ENCODE measurements at regions not wholly inside any gene's neighbourhood (a gene's known extent, or its start where the extent isn't known, plus 50 kb on each side); places are given as distances from the start of the nearest gene placed in this dataset.
"Not testable (repeated sequence)": the region's sequence is repeated elsewhere in the genome, so short reads cannot be mapped to it uniquely, and the experiment has no call there.

DNA sequence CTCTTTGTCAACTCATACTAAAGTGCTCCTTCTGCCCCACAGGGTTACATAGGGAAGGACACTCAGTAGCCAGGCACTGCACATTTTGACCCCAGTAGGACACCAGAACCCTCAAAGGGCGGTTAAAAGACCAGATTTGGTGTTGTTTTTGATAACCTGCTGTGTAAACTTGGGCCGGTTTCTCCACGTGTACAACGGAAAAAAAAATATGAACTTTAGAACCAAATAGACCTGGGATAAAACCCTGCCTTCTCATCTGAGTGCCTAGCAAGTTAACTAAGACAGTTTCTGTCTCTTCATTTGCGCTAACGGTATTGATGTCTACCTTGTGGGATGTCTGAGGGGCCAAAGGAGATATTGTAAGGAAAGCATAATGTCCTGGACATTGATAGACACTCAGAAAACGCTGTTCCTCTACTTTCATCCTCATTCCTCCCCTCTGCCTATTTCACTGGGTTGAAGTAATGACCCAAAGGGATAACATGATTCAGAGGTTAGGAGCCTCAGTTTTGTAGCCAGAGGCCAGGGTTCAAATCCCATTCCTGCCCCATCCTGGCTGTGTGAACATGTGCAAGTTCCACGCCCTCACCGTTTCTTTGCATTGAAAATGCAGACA lies 155.9 kb upstream of the LPP start:
- DNase-seq (ENCODE audit: low spot score), result no peak

- no peak for DNase-seq (ENCODE audit: low spot score)
Measured at GRCh38 chr3:187998611-187999010, 155.3 kb upstream of the LPP start.

GRCh38 chr3:187999821-188000220 lies 154.1 kb upstream of the LPP start:
- DNase-seq (ENCODE audit: low spot score), result peak; percentile 84

DNA sequence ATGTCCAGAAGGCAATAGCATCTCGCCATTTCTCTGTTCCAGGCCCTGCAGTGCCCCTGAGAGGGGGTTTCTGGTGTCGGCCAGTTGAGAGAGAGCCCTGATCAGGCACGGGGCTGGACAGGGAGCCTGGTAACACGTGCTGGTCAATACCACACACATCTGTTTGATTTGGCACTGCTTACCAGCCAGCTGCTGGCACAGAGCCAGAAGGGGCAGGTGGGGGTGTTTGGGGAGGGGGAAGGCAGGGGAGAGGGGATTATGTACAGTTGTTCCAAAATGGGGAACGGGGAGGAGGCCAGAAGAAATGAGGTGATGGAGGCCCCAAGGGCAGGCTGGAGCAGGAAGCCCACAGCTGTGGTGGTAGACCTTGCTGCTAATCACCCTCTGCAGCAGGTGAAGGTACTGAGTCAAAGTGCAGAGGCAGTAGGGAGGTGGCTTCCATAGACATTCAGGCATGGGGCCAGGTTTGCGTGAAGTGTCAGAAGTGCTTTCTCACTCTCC lies 153.5 kb upstream of the LPP start:
- DNase-seq (ENCODE audit: low spot score), result peak; percentile 34

DNA sequence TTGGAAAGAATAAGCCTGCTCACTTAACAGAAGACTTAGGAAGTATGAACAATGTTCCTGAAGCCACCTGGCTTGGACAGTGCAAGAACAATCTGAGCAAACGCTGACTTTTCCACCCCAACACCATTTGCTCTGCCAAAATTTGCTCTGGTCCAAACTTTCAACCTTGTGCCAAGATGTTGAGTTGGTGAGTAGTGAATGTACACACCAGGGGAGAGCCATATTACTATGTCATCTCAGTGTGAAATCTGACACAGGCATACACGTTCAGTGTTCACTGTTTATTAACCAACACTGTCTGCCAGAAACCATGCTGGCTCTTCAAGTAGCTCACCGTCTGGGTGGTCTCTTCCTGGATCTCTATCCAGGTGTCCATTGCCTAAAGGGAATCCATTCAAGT lies 152.9 kb upstream of the LPP start:
- DNase-seq (ENCODE audit: low spot score), result no peak

- no peak for DNase-seq (ENCODE audit: low spot score)
Measured at GRCh38 chr3:188001926-188002325, 152.0 kb upstream of the LPP start.

DNA sequence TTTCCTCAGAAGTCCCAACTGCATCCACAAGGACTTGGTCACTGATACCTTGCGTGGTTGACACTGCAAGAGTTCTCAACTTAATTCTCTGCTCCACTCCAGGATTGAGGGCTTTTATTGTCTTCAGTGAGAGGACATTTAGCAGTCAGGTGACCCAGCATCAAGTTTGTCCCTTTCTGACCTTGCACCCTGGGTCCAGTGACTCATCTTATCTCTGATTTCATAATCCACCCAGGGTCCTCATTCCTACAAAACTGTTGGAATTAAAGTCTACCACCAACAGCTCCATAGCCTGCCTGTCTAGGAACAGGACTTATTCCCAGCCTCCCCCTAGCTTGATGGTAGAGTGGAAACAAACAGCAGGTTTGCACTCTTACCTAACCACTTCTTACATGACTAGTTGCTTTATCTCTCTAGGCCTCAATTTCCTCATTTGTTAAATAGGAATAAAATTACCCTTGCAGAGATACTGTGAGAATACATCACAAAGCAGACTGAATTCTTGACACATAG lies 151.3 kb upstream of the LPP start:
- DNase-seq (ENCODE audit: low spot score), result no peak

DNA sequence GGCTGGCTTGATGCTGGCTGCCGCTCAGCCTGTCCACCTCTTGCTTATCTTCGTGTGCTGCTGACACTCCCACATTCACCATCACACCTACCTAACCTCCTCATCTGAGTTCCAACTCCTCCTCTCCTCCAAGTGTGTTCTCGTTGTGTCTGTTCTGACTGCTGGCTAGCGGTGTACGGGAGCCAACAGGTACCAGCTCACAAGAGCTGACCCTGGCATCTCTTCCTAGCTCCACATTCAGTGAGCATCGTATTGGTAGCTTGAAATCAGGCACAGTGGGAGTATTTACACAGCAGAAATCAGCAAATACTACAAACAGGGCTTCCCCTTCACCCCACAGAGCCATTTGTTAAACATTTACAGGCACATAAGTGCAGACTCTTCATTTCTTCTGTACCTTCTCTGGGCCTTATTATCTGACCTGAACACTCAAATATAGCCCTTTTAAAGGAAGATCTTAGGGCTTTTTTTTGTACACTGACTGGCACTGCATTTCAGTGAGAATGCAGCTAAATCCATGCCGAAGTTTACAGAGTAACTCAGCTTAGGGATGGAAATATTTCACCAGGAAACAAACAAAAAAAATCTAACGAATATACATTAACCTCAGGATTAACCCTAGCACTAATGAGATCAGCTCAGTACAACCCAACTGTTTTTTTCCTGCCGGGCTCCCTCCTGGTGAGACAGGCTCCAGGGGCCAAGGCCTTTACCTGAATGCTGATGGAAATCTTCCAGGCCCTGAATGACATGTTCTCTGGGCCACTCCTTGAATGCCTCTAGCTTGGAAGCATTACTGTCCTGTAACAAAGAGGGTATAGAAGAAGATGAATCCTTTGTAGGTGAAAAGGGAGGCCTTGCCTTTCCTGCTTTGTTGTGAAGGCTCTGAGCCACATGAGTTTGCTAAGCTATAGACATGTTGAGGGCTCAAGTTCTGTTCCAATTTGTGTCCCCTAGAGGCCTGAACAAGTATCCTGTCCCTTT lies 150.5 kb upstream of the LPP start:
- no peak for DNase-seq (ENCODE audit: low spot score)

GRCh38 chr3:188006726-188007393 lies 147.1 kb upstream of the LPP start:
- no peak for DNase-seq (ENCODE audit: low spot score)

DNA sequence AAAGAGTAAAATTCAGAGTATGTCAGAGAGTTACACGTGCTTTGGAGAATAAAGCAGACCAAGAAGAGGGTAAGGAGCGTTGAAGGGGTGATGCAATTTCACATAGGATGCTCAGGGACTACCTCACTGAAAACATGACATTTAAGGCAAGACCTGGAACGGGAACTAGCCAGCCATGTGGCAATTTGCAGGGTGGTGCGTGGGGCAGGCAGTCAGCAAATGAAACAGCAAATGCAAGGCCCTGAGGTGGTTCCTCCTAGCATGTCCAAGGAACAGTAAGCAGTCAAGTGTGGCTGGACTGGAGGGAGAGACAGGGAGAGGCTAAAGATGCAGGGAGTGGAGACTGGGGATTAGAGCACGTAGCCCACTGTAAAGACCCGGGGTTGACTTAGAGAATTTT lies 146.1 kb upstream of the LPP start:
- DNase-seq (ENCODE audit: low spot score), result no peak

DNA sequence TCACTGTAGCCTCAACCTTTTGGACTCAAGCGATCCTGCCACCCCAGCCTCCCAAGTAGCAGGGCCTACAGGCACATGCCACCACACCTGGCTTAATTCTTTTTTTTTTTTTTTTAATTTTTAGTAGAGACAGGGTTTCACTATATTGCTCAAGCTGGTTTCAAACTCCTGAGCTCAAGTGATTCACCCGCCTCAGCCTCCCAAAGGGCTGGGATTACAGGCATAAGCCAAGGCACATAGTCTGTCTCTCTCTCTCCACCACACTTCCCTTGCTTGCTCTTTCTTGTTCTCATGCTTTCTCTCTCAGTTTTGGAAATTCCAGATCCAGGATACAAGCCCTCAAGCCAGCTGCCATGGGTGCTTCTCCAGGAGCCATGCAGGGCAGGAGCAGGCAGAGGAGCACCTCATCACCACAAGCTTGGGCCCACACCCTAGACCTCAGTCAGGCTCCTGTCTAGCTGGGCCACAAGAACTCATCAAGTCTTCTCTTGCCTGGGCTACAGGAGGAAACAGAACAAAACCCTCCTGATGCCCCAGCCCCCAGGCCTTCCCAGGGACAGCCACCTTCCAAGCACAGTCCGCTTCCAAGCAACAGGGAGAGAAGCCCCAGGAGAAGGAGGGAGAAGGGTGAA lies 145.3 kb upstream of the LPP start:
- no peak for DNase-seq (ENCODE audit: low spot score)

GRCh38 chr3:188010478-188010877 lies 143.5 kb upstream of the LPP start:
- no peak for DNase-seq (ENCODE audit: low spot score)

GRCh38 chr3:188019727-188020126 lies 134.2 kb upstream of the LPP start:
- DNase-seq (ENCODE audit: low spot score), result no peak

DNA sequence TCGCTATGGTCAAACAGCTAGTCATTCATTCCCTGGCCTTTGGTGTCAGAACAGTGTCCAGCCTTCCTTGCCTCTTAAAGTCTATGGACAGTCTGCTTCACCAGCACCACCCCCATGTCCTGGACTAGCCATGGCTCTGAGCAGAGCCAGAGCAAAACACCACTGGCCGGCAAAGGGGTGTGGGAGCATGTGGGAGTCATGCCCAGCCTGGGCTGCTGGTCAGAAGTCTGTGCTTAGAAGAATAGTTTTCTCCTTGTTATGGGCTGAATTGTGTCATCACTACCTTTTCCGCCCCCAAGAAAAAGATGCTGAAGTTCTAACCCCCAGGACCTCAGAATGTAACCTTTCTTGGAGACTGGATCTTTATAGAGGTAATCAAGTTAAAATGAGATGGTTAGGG lies 132.9 kb upstream of the LPP start:
- no peak for DNase-seq (ENCODE audit: low spot score)

GRCh38 chr3:188021502-188022040 lies 132.4 kb upstream of the LPP start:
- DNase-seq (ENCODE audit: low spot score), result no peak

DNA sequence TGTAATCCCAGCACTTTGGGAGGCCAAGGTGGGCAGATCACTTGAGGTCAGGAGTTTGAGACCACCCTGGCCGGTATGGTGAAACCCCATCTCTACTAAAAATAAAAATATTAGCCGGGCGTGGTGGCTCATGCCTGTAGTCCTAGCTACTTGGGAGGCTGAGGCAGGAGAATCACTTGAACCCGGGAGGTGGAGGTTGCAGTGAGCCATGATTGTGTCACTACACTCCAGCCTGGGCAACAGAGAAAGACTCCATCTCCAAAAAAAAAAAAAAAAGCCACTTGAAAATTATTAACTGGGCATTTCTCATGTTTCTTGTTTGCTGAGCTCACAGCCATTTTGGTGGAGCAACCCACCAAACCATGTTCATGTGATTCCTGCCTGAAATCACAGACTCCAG lies 131.1 kb upstream of the LPP start:
- DNase-seq (ENCODE audit: low spot score), result not testable (repeated sequence)

- no peak for DNase-seq (ENCODE audit: low spot score)
Measured at GRCh38 chr3:188025555-188025954, 128.4 kb upstream of the LPP start.

DNA sequence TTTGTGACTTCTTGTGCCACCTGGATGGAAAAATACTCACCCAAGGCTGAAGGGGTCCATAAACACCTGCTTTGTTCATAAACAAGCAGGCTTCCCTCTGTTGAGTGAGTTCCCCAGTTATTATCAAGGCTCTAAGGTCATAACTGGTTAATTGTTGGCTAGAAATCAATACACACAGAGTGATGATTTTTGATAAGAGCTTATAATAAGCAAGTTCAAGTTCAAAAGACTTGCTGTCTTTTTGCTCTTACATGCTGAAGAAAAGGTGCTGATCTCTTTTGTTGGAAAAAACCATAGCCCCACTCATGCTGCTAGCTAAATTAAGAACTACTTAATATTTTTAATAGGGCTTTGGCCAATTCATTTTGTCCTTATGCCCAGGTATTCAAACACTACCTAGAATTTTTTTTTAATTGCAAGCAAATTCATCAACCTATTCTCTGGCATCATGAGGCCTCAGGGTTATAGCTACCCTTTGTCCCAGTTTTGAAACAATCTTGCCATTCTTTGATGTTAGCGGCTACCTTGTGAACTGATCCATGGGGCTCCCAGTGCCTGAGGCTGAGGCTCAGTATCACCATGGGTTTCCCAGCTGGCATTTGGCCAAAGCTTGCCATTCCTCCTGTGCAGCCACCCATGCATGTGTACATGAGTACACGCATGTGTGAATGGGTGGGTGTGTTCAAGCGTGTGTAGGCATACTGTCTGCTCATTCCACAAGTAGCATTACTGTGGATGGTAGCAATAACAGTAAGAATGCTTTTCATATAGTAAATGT lies 127.6 kb upstream of the LPP start:
- DNase-seq (ENCODE audit: low spot score), result no peak

- no peak for DNase-seq (ENCODE audit: low spot score)
Measured at GRCh38 chr3:188031121-188031520, 122.8 kb upstream of the LPP start.

GRCh38 chr3:188034989-188035388 lies 119.0 kb upstream of the LPP start:
- no peak for DNase-seq (ENCODE audit: low spot score)
